Chondrocyte (in vitro differentiated cells): ENCODE measurements at regions not wholly inside any gene's neighbourhood (a gene's known extent, or its start where the extent isn't known, plus 50 kb on each side); places are given as distances from the start of the nearest gene placed in this dataset.

ENCODE experiments used
- DNase-seq: peaks from one replicate; pipeline ENCODE4 v3.0.0; 2021; ENCODE audit warnings: mixed read lengths, low spot score
- H3K27ac Mint-ChIP-seq: one replicate; pipeline ENCODE4 v1.8.0; 2021; ENCODE audit warnings: mild to moderate bottlenecking, moderate library complexity, mixed read lengths; ENCODE audit not compliant: unreplicated experiment
- H3K27me3 Mint-ChIP-seq: 2 replicates; pipeline ENCODE4 v1.8.0; 2021; ENCODE audit warnings: low read depth, mixed read lengths
- H3K36me3 Mint-ChIP-seq: 2 replicates; pipeline ENCODE4 v1.8.0; 2021; ENCODE audit warnings: low read depth, mixed read lengths
- H3K4me1 Mint-ChIP-seq: 2 replicates; pipeline ENCODE4 v1.8.0; 2021; ENCODE audit warnings: low read depth, mild to moderate bottlenecking, mixed read lengths
- H3K4me3 Mint-ChIP-seq: one replicate; pipeline ENCODE4 v1.8.0; 2021; ENCODE audit warnings: mild to moderate bottlenecking, moderate library complexity, mixed read lengths; ENCODE audit not compliant: unreplicated experiment
- H3K9me3 Mint-ChIP-seq: 2 replicates; pipeline ENCODE4 v1.8.0; 2021; ENCODE audit warnings: low read depth, mixed read lengths
- TF ChIP-seq, protein P1 (sequence below): fragments of 200-600 bp; sonication (generic); IDR thresholded peaks from 2 replicates; pipeline ENCODE4 v1.5.0; 2021; ENCODE audit warnings: antibody characterized with exemption, mild to moderate bottlenecking, moderate library complexity

- H3K4me1 Mint-ChIP-seq = peaks cover 10% of the 10 kb centered on the region
- H3K4me3 Mint-ChIP-seq = no peak overlapping the region
- TF ChIP-seq, protein P1, sequence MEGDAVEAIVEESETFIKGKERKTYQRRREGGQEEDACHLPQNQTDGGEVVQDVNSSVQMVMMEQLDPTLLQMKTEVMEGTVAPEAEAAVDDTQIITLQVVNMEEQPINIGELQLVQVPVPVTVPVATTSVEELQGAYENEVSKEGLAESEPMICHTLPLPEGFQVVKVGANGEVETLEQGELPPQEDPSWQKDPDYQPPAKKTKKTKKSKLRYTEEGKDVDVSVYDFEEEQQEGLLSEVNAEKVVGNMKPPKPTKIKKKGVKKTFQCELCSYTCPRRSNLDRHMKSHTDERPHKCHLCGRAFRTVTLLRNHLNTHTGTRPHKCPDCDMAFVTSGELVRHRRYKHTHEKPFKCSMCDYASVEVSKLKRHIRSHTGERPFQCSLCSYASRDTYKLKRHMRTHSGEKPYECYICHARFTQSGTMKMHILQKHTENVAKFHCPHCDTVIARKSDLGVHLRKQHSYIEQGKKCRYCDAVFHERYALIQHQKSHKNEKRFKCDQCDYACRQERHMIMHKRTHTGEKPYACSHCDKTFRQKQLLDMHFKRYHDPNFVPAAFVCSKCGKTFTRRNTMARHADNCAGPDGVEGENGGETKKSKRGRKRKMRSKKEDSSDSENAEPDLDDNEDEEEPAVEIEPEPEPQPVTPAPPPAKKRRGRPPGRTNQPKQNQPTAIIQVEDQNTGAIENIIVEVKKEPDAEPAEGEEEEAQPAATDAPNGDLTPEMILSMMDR = no peak
- H3K27ac Mint-ChIP-seq = no peak overlapping the region
- no peak for DNase-seq
- no peaks in the 10 kb centered on the region for H3K27me3 Mint-ChIP-seq
- H3K9me3 Mint-ChIP-seq = no peaks in the 10 kb centered on the region
- no peaks in the 10 kb centered on the region for H3K36me3 Mint-ChIP-seq
Observed at GRCh38 chr7:47221826-47222225, 360.1 kb downstream of the TNS3 start.

DNA sequence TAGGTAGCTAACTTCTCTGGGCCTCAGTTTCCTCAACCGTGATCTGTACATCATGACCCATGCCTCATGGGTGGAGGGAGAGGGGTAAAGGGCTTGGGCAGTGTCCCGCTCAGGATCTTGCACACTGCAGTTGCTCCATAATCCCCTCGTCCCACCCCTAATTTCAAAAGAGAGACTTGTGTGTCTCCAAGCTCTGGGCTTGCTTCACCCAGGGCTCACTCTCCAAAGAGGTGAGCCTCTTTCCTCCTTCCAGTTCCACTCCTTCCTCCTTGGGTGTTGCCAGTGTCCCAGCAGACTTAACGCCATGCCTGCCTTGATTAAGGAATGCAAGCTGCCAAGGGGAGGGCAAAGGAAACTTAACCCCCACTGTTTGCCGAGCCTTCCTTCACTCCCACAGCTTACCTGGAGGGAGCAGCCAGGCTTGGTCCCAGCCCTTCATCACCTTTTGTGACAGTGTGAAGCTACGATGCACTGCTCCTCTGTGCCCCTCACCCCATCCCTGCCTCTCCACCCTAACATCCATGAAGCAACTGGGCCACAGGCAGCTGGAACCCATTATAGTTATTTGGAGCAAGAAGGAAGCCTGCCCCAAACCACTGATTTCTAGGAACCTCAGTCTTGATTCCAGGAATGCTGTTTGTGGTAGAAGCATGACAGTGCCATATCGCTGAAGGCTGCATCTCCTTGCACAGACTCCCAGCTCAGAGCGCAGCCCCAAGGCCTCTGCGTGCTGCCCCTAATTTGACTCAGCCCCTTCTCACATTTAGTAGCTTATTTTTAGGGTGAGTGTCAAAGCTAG, 363.3 kb downstream of the TNS3 start:
- Mint-ChIP-seq H3K36me3 (no peaks in the 10 kb centered on the region), H3K27me3 (no peaks in the 10 kb centered on the region), H3K4me3 (no peak overlapping the region), H3K9me3 (no peaks in the 10 kb centered on the region), H3K4me1 (peaks cover 16% of the 10 kb centered on the region), H3K27ac (no peak overlapping the region)
- TF ChIP-seq, protein P1 = no peak
- no peak for DNase-seq

- Mint-ChIP-seq H3K4me1 (peaks cover 16% of the 10 kb centered on the region), H3K27ac (no peak overlapping the region), H3K9me3 (no peaks in the 10 kb centered on the region), H3K36me3 (no peaks in the 10 kb centered on the region), H3K4me3 (no peak overlapping the region), H3K27me3 (no peaks in the 10 kb centered on the region)
- TF ChIP-seq, protein P1 = no peak
- DNase-seq = no peak
Observed at GRCh38 chr7:47217570-47218360, 364.1 kb downstream of the TNS3 start.

GRCh38 chr7:47217086-47217485, 364.8 kb downstream of the TNS3 start:
- no peaks in the 10 kb centered on the region for H3K36me3 Mint-ChIP-seq
- H3K9me3 Mint-ChIP-seq = no peaks in the 10 kb centered on the region
- no peak overlapping the region for H3K4me3 Mint-ChIP-seq
- no peaks in the 10 kb centered on the region for H3K27me3 Mint-ChIP-seq
- DNase-seq = no peak
- TF ChIP-seq, protein P1 = no peak
- peaks cover 17% of the 10 kb centered on the region for H3K4me1 Mint-ChIP-seq
- no peak overlapping the region for H3K27ac Mint-ChIP-seq

DNA sequence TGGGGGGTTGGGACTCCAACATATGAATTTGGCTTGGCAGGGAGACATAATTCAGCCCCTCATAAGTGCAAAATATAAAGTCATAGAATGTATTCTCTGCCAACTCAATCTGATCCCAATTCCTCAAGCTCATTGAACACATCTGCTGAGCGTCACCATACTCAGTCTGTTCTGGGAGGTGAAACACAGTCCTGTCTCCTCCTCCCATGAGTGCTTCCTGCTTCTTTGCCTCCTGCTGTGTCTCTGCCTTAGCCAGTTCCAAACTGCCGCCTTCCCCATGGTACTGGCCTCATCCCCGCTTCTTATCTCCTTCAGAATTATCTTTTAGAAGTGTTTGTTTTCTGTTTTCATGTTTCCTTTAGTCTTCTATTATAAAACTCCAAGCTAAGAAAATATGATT, 365.5 kb downstream of the TNS3 start:
- H3K36me3 Mint-ChIP-seq = no peaks in the 10 kb centered on the region
- H3K27ac Mint-ChIP-seq = no peak overlapping the region
- TF ChIP-seq, protein P1 = no peak

More for the DNA sequence above, 365.5 kb downstream of the TNS3 start:
- Mint-ChIP-seq H3K9me3 (no peaks in the 10 kb centered on the region), H3K4me1 (peaks cover 18% of the 10 kb centered on the region), H3K27me3 (peaks cover 2% of the 10 kb centered on the region), H3K4me3 (no peak overlapping the region)
- no peak for DNase-seq
